HepG2 (cell line): ENCODE measurements at regions not wholly inside any gene's neighbourhood (a gene's known extent, or its start where the extent isn't known, plus 50 kb on each side); places are given as distances from the start of the nearest gene placed in this dataset.

Source experiments
- ATAC-seq: fragments of 200-7000 bp; cut with Tn5 transposase; 3 replicates; pipeline ENCODE4 v1.9.1; 2020; ENCODE audit warnings: mild to moderate bottlenecking, moderate library complexity
- BruUV-seq: library from RNA; stranded (reverse); fragments of 400-500 nt; replicated peaks from 2 replicates; lab custom pipeline; 2021; lab: Mats Ljungman, UMichigan
- CTCF ChIA-PET: fragments of 300-600 bp; formaldehyde crosslinking; extraction: SDS; loops from one replicate; lab custom pipeline; 2021; ENCODE audit warnings: low total read pairs, inconsistent platforms, low intra/inter-chr PET ratio; lab: Yijun Ruan, JAX
- POLR2A ChIA-PET: fragments of 350-600 bp; sonication (Branson Sonifier 250); formaldehyde crosslinking; loops from one replicate; lab custom pipeline; 2020; ENCODE audit warnings: antibody characterized with exemption, inconsistent platforms; lab: Yijun Ruan, JAX
- DNase-seq: peaks from one replicate; pipeline ENCODE4 v3.0.0-alpha.2; 2015; ENCODE audit warnings: low spot score
- FAIRE-seq: peaks from 3 replicates; lab custom pipeline; 2011; peaks lifted over from hg19 to GRCh38; lab: Jason Lieb, UNC
- H2AFZ ChIP-seq: one replicate; pipeline ENCODE4 v1.6.1; 2011; ENCODE audit warnings: low read length, inconsistent platforms
- H3K27ac ChIP-seq: fragments of 300-600 bp; 3 replicates; pipeline ENCODE4 v1.8.0; 2011; ENCODE audit warnings: mixed run types, mild to moderate bottlenecking, mixed read lengths, low read length, inconsistent platforms; ENCODE audit not compliant: insufficient read depth; ENCODE audit errors: extremely low read length
- H3K27me3 ChIP-seq, 2 experiments: fragments of 200-600 bp in 1 of 2; 2 replicates in 1 of 2; 3 replicates in 1 of 2; pipeline versions ENCODE4 v1.6.0 to v1.8.0; 2011; ENCODE audit warnings: low read length in 2 of 2, mild to moderate bottlenecking in 2 of 2, moderate library complexity in 2 of 2, inconsistent platforms in 1 of 2; ENCODE audit not compliant: insufficient read depth in 2 of 2, control insufficient read depth in 1 of 2
- H3K36me3 ChIP-seq, 2 experiments: fragments of 200-600 bp in 1 of 2; replicated peaks in 1 of 2; 2 replicates in 1 of 2; 3 replicates in 1 of 2; pipeline versions ENCODE4 v1.5.1 to v1.8.0; 2011; ENCODE audit warnings: low read length in 2 of 2, inconsistent platforms in 1 of 2; ENCODE audit not compliant: insufficient read depth in 2 of 2, control insufficient read depth in 1 of 2
- H3K4me1 ChIP-seq: 2 replicates; pipeline ENCODE4 v1.5.1; 2012; ENCODE audit warnings: low read length, inconsistent platforms; ENCODE audit not compliant: insufficient read depth
- H3K4me2 ChIP-seq: 2 replicates; pipeline ENCODE4 v1.6.0; 2011; ENCODE audit warnings: low read depth, low read length, inconsistent platforms
- H3K4me3 ChIP-seq, 3 experiments: fragments of 200-600 bp in 1 of 3; sonication (generic), shearing (Covaris generic) in 1 of 3; replicated peaks in 1 of 3; 2 replicates each; pipeline ENCODE4 v1.5.1; 2011 to 2016; ENCODE audit warnings: low read length in 3 of 3, inconsistent platforms in 2 of 3, low read depth in 2 of 3, mild to moderate bottlenecking in 2 of 3, control low read depth in 1 of 3, mixed read lengths in 1 of 3; ENCODE audit not compliant: insufficient read depth in 1 of 3
- H3K79me2 ChIP-seq: one replicate; pipeline ENCODE4 v1.6.1; 2011; ENCODE audit warnings: low read length, inconsistent platforms; ENCODE audit not compliant: insufficient read depth
- H3K9ac ChIP-seq: 2 replicates; pipeline ENCODE4 v1.6.0; 2011; ENCODE audit warnings: mild to moderate bottlenecking, low read depth, low read length, inconsistent platforms; ENCODE audit not compliant: insufficient read depth
- H3K9me3 ChIP-seq: 2 replicates; pipeline ENCODE4 v1.5.1; 2012; ENCODE audit warnings: mild to moderate bottlenecking, low read length
- H4K20me1 ChIP-seq: 2 replicates; pipeline ENCODE4 v1.6.0; 2011; ENCODE audit warnings: inconsistent platforms, mild to moderate bottlenecking, low read length, moderate library complexity; ENCODE audit not compliant: insufficient read depth
- ADNP ChIP-seq: sonication (generic); formaldehyde crosslinking; IDR thresholded peaks from 2 replicates; pipeline ENCODE4 v1.4.0; 2020; ENCODE audit warnings: missing genetic modification reagents
- CCDC6 ChIP-seq: sonication (generic); formaldehyde crosslinking; IDR thresholded peaks from 2 replicates; pipeline ENCODE4 v1.8.1; 2022; ENCODE audit warnings: mild to moderate bottlenecking, missing genetic modification reagents, moderate library complexity
- EZH2 ChIP-seq: conservative IDR thresholded peaks from 2 replicates; pipeline ENCODE4 v1.6.1; 2012; ENCODE audit warnings: mild to moderate bottlenecking, low read depth, low read length, moderate library complexity
- KDM3A ChIP-seq: IDR thresholded peaks from 2 replicates; pipeline ENCODE4 v1.6.1; 2018; ENCODE audit warnings: low read depth, missing compliant biosample characterization
- NR1H2 ChIP-seq: sonication (generic); formaldehyde crosslinking; IDR thresholded peaks from 2 replicates; pipeline ENCODE4 v1.8.1; 2022; ENCODE audit warnings: low read depth, missing genetic modification reagents, borderline replicate concordance
- RCOR2 ChIP-seq: IDR thresholded peaks from 2 replicates; pipeline ENCODE4 v1.6.1; 2016; ENCODE audit warnings: missing biosample characterization, missing genetic modification reagents
- SIN3B ChIP-seq: fragments of 150-350 bp; IDR thresholded peaks from 2 replicates; pipeline ENCODE4 v1.6.1; 2014; ENCODE audit warnings: low read length
- THAP11 ChIP-seq: IDR thresholded peaks from 2 replicates; pipeline ENCODE4 v1.6.1; 2016; ENCODE audit warnings: missing biosample characterization, missing genetic modification reagents
- XBP1 ChIP-seq: sonication (generic); formaldehyde crosslinking; IDR thresholded peaks from 2 replicates; pipeline ENCODE4 v1.5.0; 2020; ENCODE audit warnings: missing genetic modification reagents
- XRCC5 ChIP-seq: fragments of 200-400 bp; formaldehyde crosslinking; optimal IDR thresholded peaks from 2 replicates; pipeline ENCODE3; 2017; ENCODE audit warnings: mild to moderate bottlenecking, low read length
- ZBTB8A ChIP-seq: sonication (generic); formaldehyde crosslinking; IDR thresholded peaks from 2 replicates; pipeline ENCODE4 v1.4.0; 2020; ENCODE audit warnings: mild to moderate bottlenecking, low read depth, missing genetic modification reagents, borderline replicate concordance
- ZEB1 ChIP-seq: IDR thresholded peaks from 2 replicates; pipeline ENCODE4 v1.6.1; 2012; ENCODE audit warnings: mild to moderate bottlenecking, low read depth, inconsistent platforms; ENCODE audit not compliant: insufficient replicate concordance
- ZFP36 ChIP-seq: fragments of 150-350 bp; IDR thresholded peaks from 2 replicates; pipeline ENCODE4 v1.6.1; 2018; ENCODE audit warnings: borderline replicate concordance, low read length, low read depth; ENCODE audit not compliant: partially characterized antibody
- ZNF446 ChIP-seq: sonication (generic); formaldehyde crosslinking; IDR thresholded peaks from 2 replicates; pipeline ENCODE4 v1.5.0; 2020; ENCODE audit warnings: mild to moderate bottlenecking, missing genetic modification reagents
- ZNF570 ChIP-seq: sonication (generic); formaldehyde crosslinking; IDR thresholded peaks from 2 replicates; pipeline ENCODE4 v1.4.0; 2020; ENCODE audit warnings: mild to moderate bottlenecking, missing genetic modification reagents, borderline replicate concordance
- ZNF670 ChIP-seq: sonication (generic); formaldehyde crosslinking; IDR thresholded peaks from 2 replicates; pipeline ENCODE4 v1.8.0; 2022; ENCODE audit warnings: mild to moderate bottlenecking, missing genetic modification reagents, borderline replicate concordance
- ZNF841 ChIP-seq: sonication (generic); formaldehyde crosslinking; IDR thresholded peaks from 2 replicates; pipeline ENCODE4 v1.8.1; 2023; ENCODE audit warnings: missing genetic modification reagents, borderline replicate concordance
- WGBS: methylation state at CpG from one replicate; pipeline ENCODE4 v1.1.6; 2017; ENCODE audit warnings: low lambda C conversion rate; 5-methylcytosine and 5-hydroxymethylcytosine counted together
- in situ Hi-C: cut with HindIII; loops from 2 replicates; pipeline ENCODE4 v1.10.0; 2017; ENCODE audit warnings: low pct_unique_long_range_greater_than_20kb; ENCODE audit not compliant: extremely low pct_ligation_motif_present
- intact Hi-C: fragments of 100-400 bp; cut with micrococcal nuclease; formaldehyde crosslinking; loops from one replicate; pipeline ENCODE4 v1.10.0; 2022; ENCODE audit not compliant: unreplicated experiment
- TF ChIP-seq, protein P1 (sequence below): sonication (generic); formaldehyde crosslinking; IDR thresholded peaks from 2 replicates; pipeline ENCODE4 v1.5.0; 2020; ENCODE audit warnings: mild to moderate bottlenecking, missing genetic modification reagents
- TF ChIP-seq, protein P2 (sequence below): IDR thresholded peaks from 2 replicates; pipeline ENCODE4 v1.6.1; 2018; ENCODE audit warnings: missing genetic modification reagents
- TF ChIP-seq, protein P3 (sequence below): IDR thresholded peaks from 2 replicates; pipeline ENCODE4 v1.6.1; 2016
- TF ChIP-seq, protein P4 (sequence below): sonication (generic); formaldehyde crosslinking; IDR thresholded peaks from 2 replicates; pipeline ENCODE4 v1.5.0; 2020; ENCODE audit warnings: missing genetic modification reagents, mild to moderate bottlenecking, borderline replicate concordance

DNA sequence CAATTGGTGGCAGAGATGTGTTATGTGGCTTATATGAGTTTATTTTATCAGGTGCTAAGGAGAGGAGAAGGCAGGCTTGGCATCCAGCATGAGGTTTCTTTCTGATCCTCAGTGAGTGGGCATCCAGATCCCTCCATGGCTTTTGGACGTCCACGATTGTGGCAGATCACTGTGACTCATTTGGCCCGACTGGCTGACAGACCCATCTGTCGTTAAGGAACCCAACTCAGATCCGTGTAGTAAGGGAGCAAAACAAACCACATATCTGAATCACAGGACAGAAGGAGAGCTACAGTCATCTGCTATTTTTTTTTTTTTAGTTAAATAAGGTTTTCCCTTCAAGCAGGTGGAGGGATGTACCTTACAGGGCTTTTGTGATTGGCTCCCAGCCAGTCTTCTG lies 197.0 kb upstream of the KCNH8 start (continued):
- TF ChIP-seq RCOR2 (CRISPR knock-in tag) (no peak), ZNF446 (CRISPR knock-in tag) (no peak), EZH2 (no peak), KDM3A (CRISPR knock-in tag) (no peak)
- TF ChIP-seq, all 625 proteins: peak for 0

DNA sequence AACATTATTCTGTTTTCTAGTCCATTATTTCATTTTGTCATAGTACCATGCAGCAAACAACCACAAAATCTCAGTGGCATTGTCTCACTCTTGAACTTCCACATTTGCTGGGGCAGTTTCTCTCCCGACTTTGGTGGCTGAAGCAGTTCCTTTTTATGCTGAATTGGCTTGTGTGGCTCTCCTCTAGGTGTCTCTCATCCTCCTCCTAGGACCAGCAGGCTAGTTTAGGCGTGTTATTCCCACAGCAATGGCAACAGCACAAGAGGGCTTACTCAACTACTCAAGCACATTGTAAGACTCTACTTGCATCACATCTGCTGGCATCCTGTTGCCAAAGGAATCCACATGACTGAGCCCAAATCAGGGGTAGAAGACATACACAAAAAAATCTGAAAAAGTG lies 201.8 kb upstream of the KCNH8 start:
- intact Hi-C loops, result no loop called here
- TF ChIP-seq, protein P1, sequence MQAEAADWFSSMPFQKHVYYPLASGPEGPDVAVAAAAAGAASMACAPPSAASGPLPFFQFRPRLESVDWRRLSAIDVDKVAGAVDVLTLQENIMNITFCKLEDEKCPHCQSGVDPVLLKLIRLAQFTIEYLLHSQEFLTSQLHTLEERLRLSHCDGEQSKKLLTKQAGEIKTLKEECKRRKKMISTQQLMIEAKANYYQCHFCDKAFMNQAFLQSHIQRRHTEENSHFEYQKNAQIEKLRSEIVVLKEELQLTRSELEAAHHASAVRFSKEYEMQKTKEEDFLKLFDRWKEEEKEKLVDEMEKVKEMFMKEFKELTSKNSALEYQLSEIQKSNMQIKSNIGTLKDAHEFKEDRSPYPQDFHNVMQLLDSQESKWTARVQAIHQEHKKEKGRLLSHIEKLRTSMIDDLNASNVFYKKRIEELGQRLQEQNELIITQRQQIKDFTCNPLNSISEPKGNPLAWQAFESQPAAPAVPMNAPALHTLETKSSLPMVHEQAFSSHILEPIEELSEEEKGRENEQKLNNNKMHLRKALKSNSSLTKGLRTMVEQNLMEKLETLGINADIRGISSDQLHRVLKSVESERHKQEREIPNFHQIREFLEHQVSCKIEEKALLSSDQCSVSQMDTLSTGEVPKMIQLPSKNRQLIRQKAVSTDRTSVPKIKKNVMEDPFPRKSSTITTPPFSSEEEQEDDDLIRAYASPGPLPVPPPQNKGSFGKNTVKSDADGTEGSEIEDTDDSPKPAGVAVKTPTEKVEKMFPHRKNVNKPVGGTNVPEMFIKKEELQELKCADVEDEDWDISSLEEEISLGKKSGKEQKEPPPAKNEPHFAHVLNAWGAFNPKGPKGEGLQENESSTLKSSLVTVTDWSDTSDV (CRISPR knock-in tag), result no peak
- TF ChIP-seq ZFP36, result no peak
- TF ChIP-seq, protein P2, sequence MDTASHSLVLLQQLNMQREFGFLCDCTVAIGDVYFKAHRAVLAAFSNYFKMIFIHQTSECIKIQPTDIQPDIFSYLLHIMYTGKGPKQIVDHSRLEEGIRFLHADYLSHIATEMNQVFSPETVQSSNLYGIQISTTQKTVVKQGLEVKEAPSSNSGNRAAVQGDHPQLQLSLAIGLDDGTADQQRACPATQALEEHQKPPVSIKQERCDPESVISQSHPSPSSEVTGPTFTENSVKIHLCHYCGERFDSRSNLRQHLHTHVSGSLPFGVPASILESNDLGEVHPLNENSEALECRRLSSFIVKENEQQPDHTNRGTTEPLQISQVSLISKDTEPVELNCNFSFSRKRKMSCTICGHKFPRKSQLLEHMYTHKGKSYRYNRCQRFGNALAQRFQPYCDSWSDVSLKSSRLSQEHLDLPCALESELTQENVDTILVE (CRISPR knock-in tag), result no peak
- TF ChIP-seq, protein P3, sequence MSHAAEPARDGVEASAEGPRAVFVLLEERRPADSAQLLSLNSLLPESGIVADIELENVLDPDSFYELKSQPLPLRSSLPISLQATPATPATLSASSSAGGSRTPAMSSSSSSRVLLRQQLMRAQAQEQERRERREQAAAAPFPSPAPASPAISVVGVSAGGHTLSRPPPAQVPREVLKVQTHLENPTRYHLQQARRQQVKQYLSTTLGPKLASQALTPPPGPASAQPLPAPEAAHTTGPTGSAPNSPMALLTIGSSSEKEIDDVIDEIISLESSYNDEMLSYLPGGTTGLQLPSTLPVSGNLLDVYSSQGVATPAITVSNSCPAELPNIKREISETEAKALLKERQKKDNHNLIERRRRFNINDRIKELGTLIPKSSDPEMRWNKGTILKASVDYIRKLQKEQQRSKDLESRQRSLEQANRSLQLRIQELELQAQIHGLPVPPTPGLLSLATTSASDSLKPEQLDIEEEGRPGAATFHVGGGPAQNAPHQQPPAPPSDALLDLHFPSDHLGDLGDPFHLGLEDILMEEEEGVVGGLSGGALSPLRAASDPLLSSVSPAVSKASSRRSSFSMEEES, result no peak
- TF ChIP-seq ZEB1, result no peak
- no peak for TF ChIP-seq ADNP (CRISPR knock-in tag)
- no peak for TF ChIP-seq SIN3B
- TF ChIP-seq ZBTB8A (CRISPR knock-in tag), result no peak
- no peak for TF ChIP-seq ZNF570
- no peak for TF ChIP-seq ZNF670 (CRISPR knock-in tag)
- TF ChIP-seq, protein P4, sequence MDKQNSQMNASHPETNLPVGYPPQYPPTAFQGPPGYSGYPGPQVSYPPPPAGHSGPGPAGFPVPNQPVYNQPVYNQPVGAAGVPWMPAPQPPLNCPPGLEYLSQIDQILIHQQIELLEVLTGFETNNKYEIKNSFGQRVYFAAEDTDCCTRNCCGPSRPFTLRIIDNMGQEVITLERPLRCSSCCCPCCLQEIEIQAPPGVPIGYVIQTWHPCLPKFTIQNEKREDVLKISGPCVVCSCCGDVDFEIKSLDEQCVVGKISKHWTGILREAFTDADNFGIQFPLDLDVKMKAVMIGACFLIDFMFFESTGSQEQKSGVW (CRISPR knock-in tag), result no peak
- TF ChIP-seq XBP1 (CRISPR knock-in tag), result no peak
- no peak for TF ChIP-seq NR1H2 (CRISPR knock-in tag)
- no peak for TF ChIP-seq THAP11
- no peak for TF ChIP-seq ZNF841 (CRISPR knock-in tag)
- no peak for TF ChIP-seq XRCC5
- no peak for TF ChIP-seq CCDC6 (CRISPR knock-in tag)

More for the DNA sequence above, 201.8 kb upstream of the KCNH8 start:
- Histone ChIP-seq H3K79me2 (no peaks in the 10 kb centered on the region), H3K27ac (no peak overlapping the region), H4K20me1 (no peaks in the 10 kb centered on the region), H3K9ac (no peak overlapping the region), H3K27me3 (no peaks in the 10 kb centered on the region), H3K9me3 (no peaks in the 10 kb centered on the region; the same call in 1 of the 2 replicates), H2AFZ (no peak overlapping the region), H3K4me3 (no peak overlapping the region), H3K36me3 (no peaks in the 10 kb centered on the region), H3K4me1 (no peaks in the 10 kb centered on the region), H3K4me2 (no peak overlapping the region)
- no TSS peak for BruUV-seq
- ATAC-seq (no peak), FAIRE-seq (no peak), DNase-seq (peak; percentile 1)
- POLR2A ChIA-PET, result no interaction called here
- CTCF ChIA-PET, result no interaction called here
- in situ Hi-C loops, result no loop called here
- 0% methylated on average over 2 of the region's 2 CpGs for WGBS
